HG02642 (cell line): ENCODE measurements at regions not wholly inside any gene's neighbourhood (a gene's known extent, or its start where the extent isn't known, plus 50 kb on each side); places are given as distances from the start of the nearest gene placed in this dataset.

Experiments
- ATAC-seq: cut with Tn5 transposase; IDR thresholded peaks from one replicate; pipeline ENCODE4 v1.9.1; 2021; ENCODE audit warnings: mild to moderate bottlenecking; ENCODE audit not compliant: unreplicated experiment, poor library complexity

DNA sequence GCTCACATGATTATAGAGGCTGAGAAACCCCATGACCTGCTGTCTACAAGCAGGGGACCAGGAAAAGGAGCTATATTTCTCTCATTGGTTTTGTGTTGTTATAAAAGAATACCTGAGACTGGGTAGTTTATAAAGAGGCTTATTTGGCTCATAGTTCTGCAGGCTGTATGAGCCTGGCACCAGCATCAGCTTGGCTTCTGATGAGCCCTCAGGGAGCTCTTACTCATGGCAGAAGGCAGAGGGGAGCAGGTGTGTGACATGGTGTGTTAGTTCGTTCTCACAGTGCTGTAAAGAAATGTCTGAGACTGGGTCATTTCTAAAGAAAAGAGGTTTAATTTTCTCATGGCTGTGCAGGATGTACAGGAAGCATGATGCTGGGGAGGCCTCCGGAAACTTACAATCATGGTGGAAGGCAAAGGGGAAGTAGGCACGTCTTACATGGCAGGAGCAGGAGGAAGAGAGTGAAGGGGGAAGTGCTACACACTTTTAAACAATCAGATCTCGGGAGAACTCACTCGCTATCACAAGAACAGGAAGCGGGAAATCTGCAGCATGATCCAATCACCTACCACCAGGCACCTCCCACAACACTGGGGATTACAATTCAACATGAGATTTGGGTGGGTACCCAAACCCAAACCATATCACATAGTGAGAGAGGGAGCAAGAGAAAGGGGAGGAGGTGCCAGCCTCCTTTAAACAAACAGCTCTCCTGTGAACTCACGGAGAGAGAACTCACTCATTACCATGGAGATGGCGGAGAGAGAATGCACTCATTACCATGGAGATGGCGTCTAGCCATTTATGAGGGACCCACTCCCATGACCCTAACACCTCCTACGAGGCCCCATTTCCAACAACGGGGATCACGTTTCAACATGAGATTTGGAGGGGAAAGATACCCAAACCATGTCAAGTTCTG, 133.4 kb downstream of the JCAD start:
- no peak for ATAC-seq

DNA sequence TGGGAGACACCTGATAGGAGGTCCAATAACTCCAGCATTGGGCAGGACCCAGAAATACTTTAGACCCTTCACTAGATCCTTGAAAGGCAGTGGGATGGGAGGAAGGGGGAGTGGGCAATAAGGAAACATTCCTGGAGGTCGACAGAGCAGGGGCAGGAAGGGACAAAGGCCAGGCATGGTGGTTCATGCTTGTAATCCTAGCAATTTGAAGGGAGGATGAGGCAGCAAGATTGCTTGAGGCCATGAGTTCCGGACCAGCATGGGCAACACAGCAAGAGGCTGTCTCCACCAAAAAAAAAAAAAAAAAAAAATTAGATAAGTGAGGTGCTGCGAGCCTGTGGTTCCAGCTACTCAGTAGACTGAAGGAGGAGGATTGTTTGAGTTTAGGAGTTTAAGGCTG, 134.9 kb downstream of the JCAD start:
- no peak for ATAC-seq

DNA sequence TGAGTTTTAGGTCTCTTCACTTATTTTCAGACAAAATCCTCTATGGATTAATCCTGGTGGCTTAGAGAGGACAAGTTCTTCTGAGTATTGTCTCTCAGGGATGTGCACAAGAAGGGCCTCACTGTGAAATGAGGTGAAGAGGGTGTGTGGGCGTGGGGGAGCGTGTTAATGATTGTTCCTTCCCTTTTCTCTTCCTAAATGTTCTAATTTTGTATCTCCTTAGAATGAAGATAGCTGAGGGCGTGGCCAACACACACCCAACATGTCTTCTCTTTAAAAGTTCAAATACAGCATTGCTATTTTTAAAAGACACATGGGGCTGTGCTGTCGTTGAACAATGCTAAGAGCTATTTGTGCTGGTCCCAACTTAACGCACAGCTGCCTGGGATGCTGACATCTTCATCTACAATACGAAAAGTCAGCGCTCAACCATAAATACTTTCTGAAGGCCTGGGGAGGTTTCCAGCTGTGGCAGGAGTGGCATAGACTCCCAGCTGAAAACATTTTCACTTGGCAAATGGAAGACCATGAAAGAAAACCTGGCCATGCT, 135.9 kb downstream of the JCAD start:
- ATAC-seq, result no peak

GRCh38 chr10:29922892-29923291, 136.5 kb downstream of the JCAD start:
- no peak for ATAC-seq

DNA sequence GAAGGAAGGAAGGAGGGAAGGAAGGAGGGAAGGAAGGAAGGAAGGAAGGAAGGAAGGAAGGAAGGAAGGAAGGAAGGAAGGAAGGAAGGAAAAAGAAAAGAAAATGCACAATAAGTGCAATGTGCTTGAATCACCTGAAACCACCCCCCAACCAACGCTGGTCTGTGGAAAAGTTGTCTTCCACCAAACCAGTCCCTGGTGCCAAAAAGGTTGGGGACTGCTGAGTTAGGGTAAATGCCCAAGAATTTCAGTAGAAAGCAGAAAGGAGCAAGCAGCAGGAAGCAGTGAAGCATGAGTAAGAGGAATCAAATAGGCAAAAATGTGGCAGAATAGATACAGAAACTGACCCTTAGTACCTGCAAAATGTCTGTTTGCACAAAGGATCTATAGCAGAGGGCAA, 137.2 kb downstream of the JCAD start:
- no peak for ATAC-seq

DNA sequence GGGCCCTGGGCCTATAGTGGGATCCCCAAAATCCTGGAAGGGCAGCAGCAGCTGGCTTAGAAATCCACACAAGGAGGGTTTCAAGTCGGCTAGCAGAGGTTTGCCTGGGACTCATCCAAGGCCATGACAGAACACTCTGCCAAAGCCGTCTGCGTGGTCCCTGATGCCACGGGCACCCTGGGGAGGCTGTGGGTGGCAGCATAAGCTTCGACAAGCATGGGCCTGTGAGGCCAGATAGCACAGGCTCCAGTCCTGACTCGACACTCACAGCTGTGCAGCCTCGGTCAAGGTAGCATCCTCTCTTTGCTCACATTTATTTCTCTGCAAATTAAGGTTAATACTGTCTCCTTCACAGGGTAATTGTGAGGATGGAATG, 138.3 kb downstream of the JCAD start:
- ATAC-seq, result no peak

GRCh38 chr10:29920408-29921070, 138.8 kb downstream of the JCAD start:
- no peak for ATAC-seq

DNA sequence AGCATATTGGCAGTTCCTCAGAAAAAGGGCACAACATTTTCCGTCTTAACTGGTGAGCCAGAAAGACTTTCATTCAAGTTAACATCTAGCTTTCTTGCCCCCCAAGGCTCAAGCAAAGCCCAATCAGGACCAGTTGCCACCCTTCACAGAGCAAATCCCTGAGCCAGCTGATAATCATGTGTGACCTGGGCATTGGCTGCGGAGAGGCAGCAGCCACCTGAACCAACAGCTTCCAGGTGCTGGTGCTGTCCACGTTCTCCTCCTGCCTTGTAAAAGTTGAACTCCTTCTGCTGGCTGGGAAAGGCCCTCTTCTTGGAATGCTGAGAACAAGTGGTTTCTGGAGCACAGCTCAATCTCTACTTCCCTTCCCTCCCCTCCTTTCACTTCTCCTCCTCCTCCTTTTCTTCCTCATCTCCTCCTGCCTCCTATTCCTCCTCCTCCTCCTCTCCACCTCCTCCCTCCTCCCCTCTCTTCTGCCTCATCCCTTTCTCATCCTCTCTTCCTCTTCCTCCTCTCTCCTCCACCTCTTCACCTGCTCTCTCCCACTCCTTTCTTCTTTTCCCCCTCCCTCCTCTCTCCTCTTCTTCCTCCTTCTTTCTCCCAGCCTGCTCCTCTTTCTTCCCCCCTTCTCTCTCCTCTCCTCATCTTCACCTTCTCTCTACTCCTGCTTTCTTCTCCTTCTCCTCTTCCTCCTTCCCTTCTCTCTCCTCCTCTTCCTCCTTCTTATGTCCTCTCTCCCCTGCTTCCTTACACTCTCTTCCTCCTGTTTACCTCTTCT, 140.6 kb downstream of the JCAD start:
- ATAC-seq, result no peak

DNA sequence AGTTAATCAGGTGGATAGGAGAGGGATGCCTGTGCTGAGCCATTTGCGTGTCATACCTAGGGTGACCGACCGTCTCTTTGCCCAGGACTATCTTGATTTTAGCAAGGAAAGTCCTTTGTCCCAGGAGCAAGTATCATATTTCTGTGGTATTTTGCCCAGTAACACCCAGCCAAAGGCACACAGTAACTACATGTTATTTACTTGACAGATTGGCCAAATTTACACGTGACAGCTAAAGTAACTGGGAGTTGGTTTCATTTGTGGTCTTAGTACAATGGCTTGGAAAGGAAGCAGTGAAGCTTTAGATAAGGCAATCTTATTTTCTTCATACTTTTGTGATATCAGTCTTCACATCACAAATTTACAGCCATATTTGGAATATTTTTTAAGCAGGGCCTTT, 142.1 kb downstream of the JCAD start:
- no peak for ATAC-seq

GRCh38 chr10:29916669-29917068, 142.7 kb downstream of the JCAD start:
- no peak for ATAC-seq

- no peak for ATAC-seq
These were observed 144.2 kb downstream of the JCAD start for GRCh38 chr10:29914986-29915785.

DNA sequence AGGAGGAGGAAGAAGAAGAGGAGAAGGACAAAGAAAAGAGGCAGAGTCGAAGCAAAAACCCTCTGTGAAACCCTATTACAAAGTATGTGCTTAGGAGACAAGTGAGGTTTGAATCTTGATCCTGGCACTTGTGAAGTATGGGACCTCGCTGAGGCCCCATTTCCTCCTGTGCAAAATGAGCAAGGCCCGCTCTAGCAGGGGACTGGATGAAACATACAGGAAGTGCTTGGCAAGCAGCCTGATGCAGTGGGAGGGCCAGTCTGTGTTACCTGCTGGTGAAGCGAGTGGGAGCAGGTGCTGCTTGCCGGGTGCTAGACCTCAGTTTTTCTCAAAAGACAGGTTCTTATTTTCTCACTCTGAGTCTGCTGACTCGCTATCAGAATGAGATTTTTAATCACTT, 150.4 kb downstream of the JCAD start:
- no peak for ATAC-seq

DNA sequence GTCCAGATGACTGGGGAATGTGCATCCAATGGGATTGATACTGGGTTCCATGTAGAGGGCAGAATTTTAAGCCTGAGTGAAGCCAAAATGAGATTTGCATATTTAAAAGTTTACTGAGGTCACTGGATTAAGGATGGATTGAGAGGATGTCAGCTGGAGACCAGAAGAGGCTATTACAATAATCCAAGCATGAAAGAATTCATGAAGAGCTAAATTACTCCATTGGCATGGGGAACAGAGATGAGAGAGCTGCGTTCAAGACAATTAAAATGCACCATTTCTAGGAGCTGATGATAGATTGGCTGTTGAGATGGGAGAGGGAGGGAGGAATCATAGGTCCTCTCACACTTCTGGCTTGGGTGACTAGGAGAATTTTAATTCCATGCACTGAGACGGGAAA, 158.5 kb downstream of the JCAD start:
- no peak for ATAC-seq

DNA sequence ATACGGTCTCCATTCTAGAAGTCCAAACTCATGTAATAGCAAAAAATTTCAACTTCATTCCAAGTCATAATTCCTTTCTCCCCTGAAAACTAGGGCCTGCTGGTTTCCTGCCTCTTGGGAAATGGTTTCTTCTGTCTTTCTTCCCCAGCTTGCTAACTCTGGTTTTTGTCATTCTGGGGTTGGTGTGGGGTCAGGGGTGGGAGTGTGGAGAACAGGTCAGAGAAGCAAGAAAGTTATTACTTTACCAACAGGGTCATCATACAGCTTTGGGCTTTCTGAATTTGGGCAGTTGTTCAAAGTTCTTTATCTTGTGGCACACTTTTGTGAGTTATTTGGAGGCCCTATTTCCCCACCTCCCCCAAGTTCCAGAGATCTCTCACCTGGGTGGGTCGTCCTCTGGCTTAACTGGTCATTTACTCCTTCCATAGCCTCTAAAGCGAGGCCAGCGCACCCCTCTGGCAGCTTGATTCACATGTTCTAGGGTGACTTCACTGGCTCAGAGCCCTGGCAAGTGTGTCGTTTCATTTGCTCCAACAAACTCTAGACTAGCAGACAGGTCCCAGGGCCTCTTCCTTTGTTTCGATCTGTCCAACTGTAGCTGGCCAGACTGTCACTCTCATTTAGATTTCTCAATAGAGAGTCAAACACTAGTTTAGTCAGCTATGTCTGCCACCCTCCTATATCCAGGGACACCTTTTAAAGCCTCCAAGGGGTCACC, 161.2 kb downstream of the JCAD start:
- no peak for ATAC-seq

- no peak for ATAC-seq
These were observed 162.0 kb downstream of the JCAD start for GRCh38 chr10:29897430-29897829.

DNA sequence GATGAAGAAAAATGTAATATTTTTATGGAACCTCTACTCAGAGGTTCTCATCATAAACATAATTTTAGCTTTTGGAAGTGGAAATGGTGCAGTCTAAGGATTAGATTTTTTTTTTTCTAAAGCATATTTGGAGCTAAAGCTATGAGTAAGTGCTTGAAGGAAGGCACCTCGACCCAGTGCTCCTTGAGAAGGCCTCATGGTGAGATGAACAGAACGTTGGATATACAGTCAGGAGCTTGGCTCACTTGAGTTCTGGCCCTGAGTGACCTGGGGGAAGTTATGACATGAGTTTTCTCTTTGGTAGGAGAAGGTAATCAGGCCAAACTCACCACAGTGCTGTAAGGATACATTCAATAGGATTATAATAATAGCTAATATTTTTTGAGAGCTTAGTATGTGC, 163.3 kb downstream of the JCAD start:
- no peak for ATAC-seq

DNA sequence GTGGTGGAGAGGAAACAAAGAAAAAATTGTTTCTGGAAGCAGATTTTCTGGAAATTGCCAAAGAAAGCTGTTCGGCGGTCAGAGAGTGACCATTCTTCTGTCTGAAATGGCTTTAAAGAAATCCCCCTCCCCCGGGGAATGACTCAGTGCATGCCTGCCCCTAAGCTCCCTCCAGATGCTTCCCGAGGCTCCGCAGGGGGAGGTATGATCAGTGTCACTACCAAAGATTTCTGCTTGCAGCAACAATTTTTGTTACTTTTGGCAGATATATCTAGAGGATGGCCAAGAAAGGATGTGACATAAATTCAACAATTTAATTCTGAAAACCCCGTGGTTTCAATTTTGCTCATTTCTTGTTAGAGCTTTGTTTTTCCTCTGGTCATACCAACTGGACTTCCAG, 163.9 kb downstream of the JCAD start:
- no peak for ATAC-seq

GRCh38 chr10:29888321-29888720, 171.1 kb downstream of the JCAD start:
- ATAC-seq, result no peak

GRCh38 chr10:29886299-29886698, 173.1 kb downstream of the JCAD start:
- ATAC-seq, result no peak
